Endothelial cell of umbilical vein (primary cell): ENCODE measurements at regions not wholly inside any gene's neighbourhood (a gene's known extent, or its start where the extent isn't known, plus 50 kb on each side); places are given as distances from the start of the nearest gene placed in this dataset.

ENCODE experiments used
- CTCF ChIP-seq, 2 donors: IDR thresholded peaks; 1 replicate in 1 of 2; 2 replicates in 1 of 2; pipeline ENCODE4 v1.5.1; 2011; ENCODE audit warnings: low read length in 2 of 2, mild to moderate bottlenecking in 2 of 2, moderate library complexity in 2 of 2, control low read depth in 1 of 2, inconsistent platforms in 1 of 2, low read depth in 1 of 2; ENCODE audit not compliant: insufficient read depth in 1 of 2; ENCODE audit errors: extremely low read depth in 1 of 2
- EZH2 ChIP-seq: IDR thresholded peaks from 2 replicates; pipeline ENCODE4 v1.6.1; 2012; ENCODE audit warnings: borderline replicate concordance, low read depth, mild to moderate bottlenecking, moderate library complexity, low read length, inconsistent platforms; ENCODE audit not compliant: severe bottlenecking
- FOS ChIP-seq: IDR thresholded peaks from 2 replicates; pipeline ENCODE4 v1.6.1; 2011; ENCODE audit warnings: mild to moderate bottlenecking, low read length, moderate library complexity, borderline replicate concordance; ENCODE audit not compliant: insufficient read depth
- GATA2 ChIP-seq: IDR thresholded peaks from 2 replicates; pipeline ENCODE4 v1.7.0; 2011; ENCODE audit warnings: low read depth, mild to moderate bottlenecking, moderate library complexity, mixed read lengths, low read length; ENCODE audit not compliant: insufficient read length, insufficient read depth
- JUN ChIP-seq: IDR thresholded peaks from 2 replicates; pipeline ENCODE4 v1.6.1; 2011; ENCODE audit warnings: borderline replicate concordance, low read depth; ENCODE audit not compliant: insufficient read length, insufficient read depth
- MAX ChIP-seq: IDR thresholded peaks from 2 replicates; pipeline ENCODE4 v1.6.1; 2011; ENCODE audit not compliant: insufficient read depth, insufficient read length
- MYC ChIP-seq: IDR thresholded peaks from one replicate; pipeline ENCODE4 v1.6.1; 2011; ENCODE audit warnings: mild to moderate bottlenecking, low read depth, low read length
- POLR2A ChIP-seq: IDR thresholded peaks from 2 replicates; pipeline ENCODE4 v1.6.1; 2012; ENCODE audit warnings: low read depth, mild to moderate bottlenecking, control low read depth, low read length
- POLR2AphosphoS5 ChIP-seq: IDR thresholded peaks from 2 replicates; pipeline ENCODE4 v1.6.1; 2012; ENCODE audit warnings: low read depth, mild to moderate bottlenecking, control low read depth, low read length, moderate library complexity; ENCODE audit not compliant: insufficient read depth

GRCh38 chrX:124462931-124463330 lies 116.6 kb downstream of the SH2D1A start:
- TF ChIP-seq POLR2AphosphoS5 (no peak), POLR2A (no peak), EZH2 (no peak), CTCF (IDR thresholded peaks at IDR 0.05; ENCODE audit: extremely low read depth in 1 of 2, insufficient read depth in 1 of 2, low read depth in 1 of 2, low read length in 2 of 2) (no peak), FOS (no peak), MAX (no peak), MYC (no peak), JUN (no peak), GATA2 (no peak)
